ENCODE measurements at regions not wholly inside any gene's neighbourhood (a gene's known extent, or its start where the extent isn't known, plus 50 kb on each side); places are given as distances from the start of the nearest gene placed in this dataset.
"Not testable (repeated sequence)": the region's sequence is repeated elsewhere in the genome, so short reads cannot be mapped to it uniquely, and the experiment has no call there.

DNA sequence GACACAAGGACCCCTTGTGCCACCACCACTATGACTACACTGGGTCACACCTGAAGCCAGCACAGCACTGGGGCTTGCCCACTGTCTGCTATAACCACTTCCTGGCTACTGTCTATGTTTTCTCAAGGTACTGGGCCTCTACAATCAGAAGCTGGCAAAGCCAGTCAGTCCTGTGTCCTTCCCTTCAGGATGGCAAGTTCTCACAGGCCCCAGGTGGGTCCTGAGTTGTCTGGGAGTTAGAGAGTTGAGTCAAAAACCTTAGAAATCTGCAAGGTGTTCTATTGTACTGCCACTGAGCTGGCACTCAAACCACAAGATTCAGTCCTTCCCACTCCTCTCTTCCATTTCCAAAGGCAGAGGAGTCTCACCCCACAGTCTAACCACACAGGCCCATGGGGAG is 705.5 kb downstream of the IPMK start:
- Histone ChIP-seq H3K4me2 (no peak overlapping the region), H3K9me3 (no peaks in the 10 kb centered on the region), H3K27me3 (no peaks in the 10 kb centered on the region), H3K9ac (no peak overlapping the region), H3K4me3 (no peak overlapping the region), H4K20me1 (no peaks in the 10 kb centered on the region), H3K27ac (no peak overlapping the region), H3K36me3 (no peaks in the 10 kb centered on the region), H3K4me1 (no peaks in the 10 kb centered on the region)
- no peak for TF ChIP-seq Cebpa-rat (IDR thresholded peaks at IDR 0.05)

DNA sequence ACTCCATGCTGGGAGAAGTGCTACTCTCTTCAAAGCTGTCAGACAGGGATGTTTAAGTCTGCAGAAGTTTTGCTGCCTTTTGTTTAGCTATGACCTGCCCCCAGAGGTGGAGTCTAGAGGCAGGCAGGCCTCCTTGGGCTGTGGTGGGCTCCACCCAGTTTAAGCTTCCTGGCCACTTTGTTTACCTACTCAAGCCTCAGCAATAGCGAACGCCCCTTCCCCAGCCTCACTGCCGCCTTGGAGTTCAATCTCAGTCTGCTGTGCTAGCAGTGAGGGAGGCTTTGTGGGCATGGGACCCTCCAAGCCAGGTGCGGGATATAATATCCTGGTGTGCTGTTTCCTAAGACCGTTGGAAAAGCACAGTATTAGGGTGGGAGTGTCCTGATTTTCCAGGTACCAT is 715.9 kb downstream of the IPMK start:
- not testable (repeated sequence) for H3K9me3 ChIP-seq, H4K20me1 ChIP-seq, H3K36me3 ChIP-seq, H3K4me1 ChIP-seq, H3K27me3 ChIP-seq, H3K9ac ChIP-seq, H3K4me2 ChIP-seq, H3K27ac ChIP-seq, H3K4me3 ChIP-seq

DNA sequence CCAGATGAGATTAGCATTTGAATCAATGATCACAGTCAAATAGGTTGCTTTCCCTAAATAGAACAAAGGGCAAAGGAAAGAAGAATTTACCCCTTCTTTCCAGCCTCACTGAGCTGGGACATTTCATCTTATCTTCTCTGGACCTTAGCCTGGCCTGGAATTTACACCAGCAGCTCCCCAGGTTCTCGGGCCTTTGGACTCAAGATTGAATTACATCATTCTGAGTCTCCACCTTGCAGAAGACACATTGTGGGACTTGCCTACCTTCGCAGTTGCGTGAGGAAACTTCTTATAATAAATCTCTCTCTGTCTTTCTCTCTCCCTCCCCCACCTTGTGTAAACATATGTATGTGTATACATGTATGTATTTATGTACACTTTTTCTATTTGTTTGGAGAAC is 732.4 kb downstream of the IPMK start:
- H3K27ac ChIP-seq, result no peak overlapping the region
- H3K9me3 ChIP-seq, result no peaks in the 10 kb centered on the region
- H3K27me3 ChIP-seq, result no peaks in the 10 kb centered on the region
- H3K36me3 ChIP-seq, result no peaks in the 10 kb centered on the region
- no peak overlapping the region for H3K9ac ChIP-seq
- H3K4me2 ChIP-seq, result no peak overlapping the region
- H4K20me1 ChIP-seq, result no peaks in the 10 kb centered on the region
- TF ChIP-seq Cebpa-rat (IDR thresholded peaks at IDR 0.05), result no peak
- no peak overlapping the region for H3K4me3 ChIP-seq
- no peaks in the 10 kb centered on the region for H3K4me1 ChIP-seq

DNA sequence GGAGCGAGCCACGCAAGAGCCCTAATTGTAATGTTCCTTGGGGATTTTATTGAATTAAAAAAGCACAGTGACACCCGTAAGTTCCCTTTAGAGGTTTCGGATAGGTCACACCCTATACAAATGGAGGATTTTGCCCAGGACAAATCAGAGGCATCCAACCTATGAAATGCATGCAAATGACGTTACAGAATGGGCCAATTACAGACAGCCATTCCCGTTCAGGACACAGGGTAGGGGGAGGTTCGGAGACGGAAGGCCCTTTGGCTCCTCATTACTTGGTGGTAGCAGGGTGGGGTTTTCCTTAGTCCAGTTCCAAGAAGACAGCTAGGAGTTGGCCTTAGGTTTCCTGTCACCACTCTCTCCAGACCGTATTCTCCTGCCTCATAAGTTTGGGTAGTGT is 754.1 kb downstream of the IPMK start:
- no peak overlapping the region for H3K9ac ChIP-seq
- H3K9me3 ChIP-seq, result no peaks in the 10 kb centered on the region
- TF ChIP-seq Cebpa-rat (IDR thresholded peaks at IDR 0.05), result no peak
- H3K36me3 ChIP-seq, result no peaks in the 10 kb centered on the region
- H3K4me1 ChIP-seq, result no peaks in the 10 kb centered on the region
- H3K4me2 ChIP-seq, result no peak overlapping the region
- no peak overlapping the region for H3K27ac ChIP-seq
- H3K27me3 ChIP-seq, result no peaks in the 10 kb centered on the region
- H4K20me1 ChIP-seq, result no peaks in the 10 kb centered on the region
- H3K4me3 ChIP-seq, result no peak overlapping the region

DNA sequence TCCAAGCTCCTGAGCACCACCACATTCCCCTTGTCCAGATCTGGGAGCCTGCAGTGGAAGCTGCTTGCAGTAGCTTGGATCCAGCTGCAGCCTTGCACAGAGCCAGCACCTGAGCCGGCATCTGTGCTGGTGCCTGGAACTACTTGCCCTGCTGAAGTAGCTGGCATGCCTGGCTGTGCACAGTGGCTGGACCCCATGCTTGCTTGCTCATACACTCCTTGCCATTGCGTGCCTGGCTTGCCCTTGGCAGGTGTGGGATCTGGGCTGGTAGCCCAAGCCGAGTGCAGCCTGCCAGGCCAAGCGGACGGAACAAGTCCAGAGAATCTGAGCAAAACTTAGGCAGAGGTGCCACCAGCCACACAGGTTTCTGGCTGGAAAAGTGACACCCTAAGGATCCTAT is 759.9 kb downstream of the IPMK start:
- no peaks in the 10 kb centered on the region for H3K36me3 ChIP-seq
- H3K27me3 ChIP-seq, result no peaks in the 10 kb centered on the region
- no peak overlapping the region for H3K4me3 ChIP-seq
- no peak overlapping the region for H3K9ac ChIP-seq
- H3K27ac ChIP-seq, result no peak overlapping the region
- H3K4me2 ChIP-seq, result no peak overlapping the region
- TF ChIP-seq Cebpa-rat (IDR thresholded peaks at IDR 0.05), result no peak
- H3K4me1 ChIP-seq, result no peaks in the 10 kb centered on the region
- peaks cover 14% of the 10 kb centered on the region; the same call in 1 of the 2 replicates for H3K9me3 ChIP-seq
- H4K20me1 ChIP-seq, result no peaks in the 10 kb centered on the region

DNA sequence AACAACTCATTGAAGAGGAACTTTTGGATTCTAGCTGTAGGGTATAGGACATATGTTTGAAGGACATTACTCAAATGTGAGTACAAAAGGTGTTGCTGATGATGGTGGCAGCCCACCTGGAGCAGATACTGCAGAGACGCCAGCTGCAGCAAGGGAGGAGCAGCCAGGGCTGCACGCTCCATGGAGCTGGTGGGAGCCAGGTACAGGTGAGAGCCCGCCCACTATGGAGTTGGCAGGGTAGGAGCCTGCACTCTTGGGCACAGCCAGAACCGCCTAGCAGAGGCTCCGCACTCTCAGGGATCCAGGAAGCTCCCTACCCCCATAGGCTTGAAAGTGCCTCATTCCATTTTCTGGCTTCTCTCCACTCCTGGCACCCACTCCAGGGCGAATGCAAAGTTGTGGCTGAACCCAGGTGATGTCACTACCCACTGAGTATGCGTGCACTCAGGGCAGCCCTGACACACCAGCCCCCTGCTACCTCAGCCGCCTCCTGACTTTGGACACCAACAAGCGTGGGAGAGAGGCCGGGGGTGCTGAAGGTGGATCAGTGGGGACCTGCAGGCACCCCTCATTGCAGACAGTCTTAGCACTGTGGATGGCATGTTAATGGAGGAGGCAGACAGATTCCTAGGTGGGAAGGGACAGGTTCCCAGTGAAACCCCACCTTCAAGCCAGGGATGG is 761.1 kb downstream of the IPMK start:
- no peak for TF ChIP-seq Cebpa-rat (IDR thresholded peaks at IDR 0.05)
- H3K4me2 ChIP-seq, result no peak overlapping the region
- no peaks in the 10 kb centered on the region for H3K27me3 ChIP-seq
- no peak overlapping the region for H3K9ac ChIP-seq
- H4K20me1 ChIP-seq, result no peaks in the 10 kb centered on the region
- no peak overlapping the region for H3K4me3 ChIP-seq
- no peaks in the 10 kb centered on the region for H3K36me3 ChIP-seq
- peaks cover 14% of the 10 kb centered on the region; the same call in 1 of the 2 replicates for H3K9me3 ChIP-seq
- H3K4me1 ChIP-seq, result no peaks in the 10 kb centered on the region
- H3K27ac ChIP-seq, result no peak overlapping the region

DNA sequence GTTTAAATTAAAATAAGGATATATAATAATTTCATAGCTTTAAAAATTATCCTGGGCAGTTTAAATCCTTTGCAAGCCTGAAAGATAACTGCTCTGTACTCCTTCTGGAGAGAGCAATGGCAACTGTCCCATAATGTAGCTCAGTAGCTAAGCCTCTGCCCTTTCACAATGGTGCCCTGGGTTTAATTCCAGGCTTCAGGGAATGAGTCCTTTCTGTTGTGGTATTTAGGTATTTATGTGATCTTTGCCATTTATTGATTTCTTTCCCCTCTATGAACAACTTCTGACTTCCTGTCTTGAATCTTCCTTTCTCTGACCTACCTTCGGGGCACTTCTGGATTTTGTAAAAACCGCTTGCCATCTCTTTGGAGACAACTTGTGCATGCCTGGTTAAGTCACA is 773.2 kb downstream of the IPMK start:
- H4K20me1 ChIP-seq, result no peaks in the 10 kb centered on the region
- H3K27me3 ChIP-seq, result no peaks in the 10 kb centered on the region
- H3K27ac ChIP-seq, result no peak overlapping the region
- H3K9ac ChIP-seq, result no peak overlapping the region
- no peaks in the 10 kb centered on the region for H3K9me3 ChIP-seq
- H3K4me2 ChIP-seq, result no peak overlapping the region
- no peak overlapping the region for H3K4me3 ChIP-seq
- no peaks in the 10 kb centered on the region for H3K4me1 ChIP-seq
- H3K36me3 ChIP-seq, result no peaks in the 10 kb centered on the region
- no peak for TF ChIP-seq Cebpa-rat (IDR thresholded peaks at IDR 0.05)

DNA sequence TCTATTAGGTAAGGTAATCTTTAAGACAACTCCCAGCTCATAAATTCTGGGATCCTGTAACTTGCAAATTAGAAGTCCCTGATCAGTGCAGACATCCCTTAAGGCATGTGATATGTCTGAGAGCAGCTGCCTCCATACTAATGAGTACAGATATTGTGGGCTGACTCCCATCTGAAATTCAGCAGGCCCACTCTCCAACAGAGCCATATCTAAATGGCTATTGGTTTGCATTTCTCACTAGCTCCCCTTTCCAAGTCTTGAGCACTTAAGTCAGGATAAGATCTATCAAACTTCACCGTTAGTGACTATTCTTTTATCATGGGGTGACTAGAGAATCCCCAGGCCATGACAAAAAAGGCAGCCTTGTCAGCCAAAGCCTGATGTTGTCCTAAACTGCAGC is 785.4 kb downstream of the IPMK start:
- Histone ChIP-seq H3K9ac (no peak overlapping the region), H3K4me2 (no peak overlapping the region), H3K4me3 (no peak overlapping the region), H3K4me1 (no peaks in the 10 kb centered on the region), H4K20me1 (no peaks in the 10 kb centered on the region), H3K27ac (no peak overlapping the region), H3K27me3 (no peaks in the 10 kb centered on the region), H3K9me3 (no peaks in the 10 kb centered on the region), H3K36me3 (no peaks in the 10 kb centered on the region)
- no peak for TF ChIP-seq Cebpa-rat (IDR thresholded peaks at IDR 0.05)

DNA sequence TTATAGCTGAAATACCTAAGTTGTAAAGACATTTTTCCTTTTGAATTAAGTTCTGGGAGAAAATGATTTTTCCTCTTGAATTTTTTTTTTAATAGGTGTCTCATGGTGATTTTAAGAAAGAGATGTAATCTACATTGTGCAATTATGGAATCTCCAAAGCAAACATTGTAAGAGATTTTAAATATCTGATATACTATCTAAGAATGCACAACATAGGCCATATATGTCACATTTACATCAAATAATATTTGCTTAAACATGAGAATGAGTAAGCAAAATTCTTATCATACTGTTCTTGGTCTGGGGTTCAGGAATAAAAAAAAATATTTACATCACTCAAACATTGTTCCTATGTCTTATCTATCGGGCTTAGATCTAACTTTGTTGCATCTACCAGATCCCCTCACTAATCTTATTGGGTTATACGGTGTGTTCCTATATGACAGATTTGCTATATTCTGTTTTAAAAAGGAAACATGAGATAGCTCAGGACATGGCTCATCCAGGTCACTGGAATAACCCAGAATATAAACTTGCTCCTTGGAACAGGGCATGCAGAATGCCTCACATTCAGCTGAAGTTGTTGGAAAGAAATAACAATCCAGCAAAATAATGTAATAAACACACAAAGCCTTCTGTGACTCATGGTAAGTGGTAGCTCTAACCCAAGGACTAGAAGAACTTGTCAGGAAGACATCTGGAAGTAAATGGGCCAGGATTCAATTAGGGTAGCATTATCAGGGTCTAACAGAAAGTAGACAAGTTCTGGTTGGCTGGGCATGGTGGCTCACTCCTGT is 794.7 kb downstream of the IPMK start:
- Histone ChIP-seq H3K4me2 (no peak overlapping the region), H3K9ac (no peak overlapping the region), H3K9me3 (no peaks in the 10 kb centered on the region), H3K4me3 (no peak overlapping the region), H4K20me1 (no peaks in the 10 kb centered on the region), H3K27me3 (no peaks in the 10 kb centered on the region), H3K36me3 (no peaks in the 10 kb centered on the region), H3K27ac (no peak overlapping the region), H3K4me1 (no peaks in the 10 kb centered on the region)
- no peak for TF ChIP-seq Cebpa-rat (IDR thresholded peaks at IDR 0.05)

DNA sequence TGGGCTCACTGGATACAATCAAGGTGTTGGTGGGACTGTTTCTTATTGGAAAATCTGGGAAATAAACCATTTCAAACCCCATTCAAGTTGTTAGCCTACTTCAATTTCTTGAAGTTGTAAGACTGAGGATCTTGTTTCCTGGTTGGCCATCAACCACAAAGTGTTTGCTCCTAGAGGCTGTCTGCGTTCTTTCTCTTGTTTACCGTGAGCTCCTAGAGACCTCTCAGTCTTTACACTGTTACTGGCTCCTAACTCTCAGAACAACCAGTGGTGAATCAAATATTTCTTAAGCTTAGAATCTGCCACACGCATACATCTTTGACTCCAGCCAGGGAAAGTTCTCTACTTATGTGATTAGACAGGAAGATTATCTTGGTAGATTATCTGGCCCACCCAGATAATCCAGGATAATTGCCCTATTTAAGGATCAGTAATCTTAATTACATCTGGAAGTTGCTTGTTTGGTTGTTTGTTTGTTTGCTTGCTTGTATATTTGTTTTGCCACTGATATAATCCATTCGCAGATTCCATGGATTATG is 798.7 kb downstream of the IPMK start:
- Histone ChIP-seq H3K9ac (no peak overlapping the region), H3K4me1 (no peaks in the 10 kb centered on the region), H3K36me3 (no peaks in the 10 kb centered on the region), H3K4me2 (no peak overlapping the region), H4K20me1 (no peaks in the 10 kb centered on the region), H3K9me3 (no peaks in the 10 kb centered on the region), H3K27ac (no peak overlapping the region), H3K27me3 (no peaks in the 10 kb centered on the region), H3K4me3 (no peak overlapping the region)
- no peak for TF ChIP-seq Cebpa-rat (IDR thresholded peaks at IDR 0.05)

Data from BLaER1 (cell line).